HCT116 (cell line): ENCODE measurements at regions not wholly inside any gene's neighbourhood (a gene's known extent, or its start where the extent isn't known, plus 50 kb on each side); places are given as distances from the start of the nearest gene placed in this dataset.
A peak's percentile ranks its signal among the peaks of the same experiment; 100 is the strongest.

Experiments used
- ATAC-seq: fragments of 200-7000 bp; cut with Tn5 transposase; 2 replicates; pipeline ENCODE4 v1.9.1; 2020; ENCODE audit warnings: mild to moderate bottlenecking, moderate library complexity
- BruUV-seq: library from RNA; stranded (reverse); fragments of 400-500 nt; replicated peaks from 2 replicates; lab custom pipeline; 2021; lab: Mats Ljungman, UMichigan
- CTCF ChIA-PET: fragments of 300-600 bp; sonication (Branson Sonifier 250); formaldehyde crosslinking; loops from one replicate; lab custom pipeline; 2021; ENCODE audit warnings: antibody characterized with exemption; lab: Charles Lee
- POLR2A ChIA-PET: fragments of 300-600, 350-600 bp; sonication (Branson Sonifier 250); formaldehyde crosslinking; loops from one replicate; lab custom pipeline; 2021; ENCODE audit warnings: antibody characterized with exemption; lab: Charles Lee
- RAD21 ChIA-PET, 2 experiments: fragments of 300-600 bp; sonication (Branson Sonifier 250); formaldehyde crosslinking; loops; one replicate each; lab custom pipeline; 2023; ENCODE audit warnings: low total read pairs in 2 of 2; ENCODE audit not compliant: uncharacterized antibody in 2 of 2, unreplicated experiment in 2 of 2, low non-redundant PET in 1 of 2; lab: Charles Lee
- DNase-seq: peaks from one replicate; pipeline ENCODE4 v3.0.0-alpha.2; 2010; ENCODE audit warnings: low read depth, low spot score
- H2AFZ ChIP-seq: fragments of 200-600 bp; shearing (Covaris generic), sonication (generic); 2 replicates; pipeline ENCODE4 v1.6.1; 2017; ENCODE audit warnings: low read depth, mixed run types, mixed read lengths, antibody characterized with exemption, low read length; ENCODE audit not compliant: poor library complexity, severe bottlenecking
- H3K27ac ChIP-seq: 2 replicates; pipeline ENCODE4 v1.5.1; 2012; ENCODE audit warnings: low read depth, low read length
- H3K27me3 ChIP-seq: fragments of 200-600 bp; sonication (generic); 2 replicates; pipeline ENCODE4 v1.6.1; 2016; ENCODE audit warnings: mixed run types, low read length, mixed read lengths; ENCODE audit not compliant: insufficient read depth
- H3K36me3 ChIP-seq, 2 experiments: fragments of 200-500 bp in 1 of 2; fragments of 200-600 bp in 1 of 2; sonication (Bioruptor generic) in 1 of 2; sonication (generic) in 1 of 2; 2 replicates each; pipeline versions ENCODE4 v1.5.1 to v1.6.1; 2014 to 2016; ENCODE audit warnings: low read length in 2 of 2, inconsistent platforms in 1 of 2, mixed read lengths in 1 of 2, mixed run types in 1 of 2; ENCODE audit not compliant: insufficient read depth in 2 of 2, control insufficient read depth in 1 of 2
- H3K4me1 ChIP-seq, 2 experiments: fragments of 200-600 bp in 1 of 2; sonication (generic) in 1 of 2; 2 replicates each; pipeline versions ENCODE4 v1.5.1 to v1.6.1; 2012 to 2017; ENCODE audit warnings: low read length in 2 of 2, inconsistent platforms in 1 of 2, mild to moderate bottlenecking in 1 of 2, mixed read lengths in 1 of 2, mixed run types in 1 of 2, moderate library complexity in 1 of 2; ENCODE audit not compliant: insufficient read depth in 2 of 2, control insufficient read depth in 1 of 2
- H3K4me2 ChIP-seq: fragments of 200-600 bp; sonication (generic); 2 replicates; pipeline ENCODE4 v1.6.1; 2017; ENCODE audit warnings: mixed run types, low read length, mixed read lengths
- H3K4me3 ChIP-seq, 2 experiments: fragments of 200-600 bp in 1 of 2; sonication (generic) in 1 of 2; replicated peaks in 1 of 2; 2 replicates each; pipeline ENCODE4 v1.5.1; 2011 to 2016; ENCODE audit warnings: low read length in 2 of 2, control low read depth in 1 of 2, low read depth in 1 of 2, mild to moderate bottlenecking in 1 of 2, mixed read lengths in 1 of 2, mixed run types in 1 of 2
- H3K79me2 ChIP-seq: fragments of 200-600 bp; sonication (generic); 2 replicates; pipeline ENCODE4 v1.6.1; 2017; ENCODE audit warnings: mild to moderate bottlenecking, mixed run types, low read length, moderate library complexity, mixed read lengths; ENCODE audit not compliant: insufficient read depth
- H3K9ac ChIP-seq: fragments of 200-600 bp; sonication (generic); 2 replicates; pipeline ENCODE4 v1.6.1; 2016; ENCODE audit warnings: low read length, mixed read lengths
- H3K9me2 ChIP-seq: fragments of 200-600 bp; sonication (generic), shearing (Covaris generic); 2 replicates; pipeline ENCODE4 v1.6.1; 2017; ENCODE audit warnings: mixed run types, mild to moderate bottlenecking, moderate library complexity; ENCODE audit not compliant: insufficient read depth
- H3K9me3 ChIP-seq, 2 experiments: fragments of 200-500 bp in 1 of 2; fragments of 200-600 bp in 1 of 2; sonication (Bioruptor generic) in 1 of 2; sonication (generic) in 1 of 2; 2 replicates each; pipeline ENCODE4 v1.6.1; 2014 to 2017; ENCODE audit warnings: low read length in 2 of 2, mixed read lengths in 2 of 2, inconsistent platforms in 1 of 2, low read depth in 1 of 2, mild to moderate bottlenecking in 1 of 2, mixed run types in 1 of 2, moderate library complexity in 1 of 2; ENCODE audit not compliant: control insufficient read depth in 1 of 2, insufficient read depth in 1 of 2
- H4K20me1 ChIP-seq: fragments of 200-600 bp; sonication (generic), shearing (Covaris generic); 2 replicates; pipeline ENCODE4 v1.6.1; 2017; ENCODE audit warnings: mixed run types, mild to moderate bottlenecking, moderate library complexity; ENCODE audit not compliant: insufficient read depth
- CBX3 ChIP-seq: IDR thresholded peaks from 2 replicates; pipeline ENCODE4 v1.6.1; 2012; ENCODE audit warnings: low read depth
- EGR1 ChIP-seq: IDR thresholded peaks from 2 replicates; pipeline ENCODE4 v1.6.1; 2012; ENCODE audit warnings: low read depth
- EZH2phosphoT487 ChIP-seq: fragments of 200-600 bp; IDR thresholded peaks from 2 replicates; pipeline ENCODE4 v1.6.1; 2018; ENCODE audit warnings: antibody characterized with exemption, borderline replicate concordance
- FOSL1 ChIP-seq: IDR thresholded peaks from 2 replicates; pipeline ENCODE4 v1.6.1; 2012; ENCODE audit warnings: low read depth
- MAX ChIP-seq: IDR thresholded peaks from 2 replicates; pipeline ENCODE4 v1.6.1; 2012
- RAD21 ChIP-seq: IDR thresholded peaks from 2 replicates; pipeline ENCODE4 v1.6.1; 2012; ENCODE audit warnings: low read depth, mild to moderate bottlenecking
- SIN3A ChIP-seq: IDR thresholded peaks from 2 replicates; pipeline ENCODE4 v1.6.1; 2012; ENCODE audit warnings: low read depth
- TCF7L2 ChIP-seq: IDR thresholded peaks from 2 replicates; pipeline ENCODE4 v1.7.0; 2011; ENCODE audit warnings: borderline replicate concordance, inconsistent platforms; ENCODE audit not compliant: insufficient read depth, insufficient read length; ENCODE audit errors: extremely low read depth
- ZFX ChIP-seq: fragments of 450-650 bp; IDR thresholded peaks from 2 replicates; pipeline ENCODE4 v1.6.1; 2017
- intact Hi-C: fragments of 100-400 bp; cut with micrococcal nuclease; formaldehyde crosslinking; loops from 2 replicates; pipeline ENCODE4 v1.10.0; 2022
- TF ChIP-seq, protein P1 (sequence below), 3 experiments: fragments of 200-600 bp in 1 of 3; sonication (generic) in 1 of 3; IDR thresholded peaks in 2 of 3; conservative IDR thresholded peaks in 1 of 3; 2 replicates each; pipeline ENCODE4 v1.5.1; 2012 to 2017; ENCODE audit warnings: low read depth in 2 of 3, low read length in 2 of 3, antibody characterized with exemption in 1 of 3, borderline replicate concordance in 1 of 3, control low read depth in 1 of 3, mild to moderate bottlenecking in 1 of 3, mixed read lengths in 1 of 3, mixed run types in 1 of 3, moderate library complexity in 1 of 3; ENCODE audit not compliant: insufficient read depth in 1 of 3

GRCh38 chr6:87944541-87944954 lies 103.1 kb upstream of the SPACA1 start:
- no peaks in the 10 kb centered on the region for H4K20me1 ChIP-seq
- no peak overlapping the region for H3K4me2 ChIP-seq
- H3K9me3 ChIP-seq: no peaks in the 10 kb centered on the region
- ATAC-seq (peak; percentile 69; the same call in 1 of the 2 replicates), DNase-seq (no peak)
- intact Hi-C loops: no loop called here
- no peaks in the 10 kb centered on the region for H3K79me2 ChIP-seq
- no peaks in the 10 kb centered on the region for H3K9me2 ChIP-seq
- ChIA-PET RAD21 (no interaction called here), CTCF (interaction anchor here (1.1 kb wide), 1 partner anchor 14 kb away, joined by 3 read pairs; no protein-coding TSS in a partner anchor)
- BruUV-seq: no TSS peak
- H2AFZ ChIP-seq: no peak overlapping the region
- H3K27ac ChIP-seq: no peak overlapping the region
- no peak overlapping the region for H3K4me3 ChIP-seq
- no peaks in the 10 kb centered on the region for H3K4me1 ChIP-seq
- peaks cover 52% of the 10 kb centered on the region for H3K27me3 ChIP-seq
- TF ChIP-seq EGR1: no peak
- TF ChIP-seq FOSL1: no peak
- no peak for TF ChIP-seq TCF7L2
- no peak for TF ChIP-seq SIN3A
- TF ChIP-seq, protein P1, sequence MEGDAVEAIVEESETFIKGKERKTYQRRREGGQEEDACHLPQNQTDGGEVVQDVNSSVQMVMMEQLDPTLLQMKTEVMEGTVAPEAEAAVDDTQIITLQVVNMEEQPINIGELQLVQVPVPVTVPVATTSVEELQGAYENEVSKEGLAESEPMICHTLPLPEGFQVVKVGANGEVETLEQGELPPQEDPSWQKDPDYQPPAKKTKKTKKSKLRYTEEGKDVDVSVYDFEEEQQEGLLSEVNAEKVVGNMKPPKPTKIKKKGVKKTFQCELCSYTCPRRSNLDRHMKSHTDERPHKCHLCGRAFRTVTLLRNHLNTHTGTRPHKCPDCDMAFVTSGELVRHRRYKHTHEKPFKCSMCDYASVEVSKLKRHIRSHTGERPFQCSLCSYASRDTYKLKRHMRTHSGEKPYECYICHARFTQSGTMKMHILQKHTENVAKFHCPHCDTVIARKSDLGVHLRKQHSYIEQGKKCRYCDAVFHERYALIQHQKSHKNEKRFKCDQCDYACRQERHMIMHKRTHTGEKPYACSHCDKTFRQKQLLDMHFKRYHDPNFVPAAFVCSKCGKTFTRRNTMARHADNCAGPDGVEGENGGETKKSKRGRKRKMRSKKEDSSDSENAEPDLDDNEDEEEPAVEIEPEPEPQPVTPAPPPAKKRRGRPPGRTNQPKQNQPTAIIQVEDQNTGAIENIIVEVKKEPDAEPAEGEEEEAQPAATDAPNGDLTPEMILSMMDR (IDR thresholded peaks at IDR 0.05 in 2 of 3, conservative IDR thresholded peaks at IDR 0.05 in 1 of 3; ENCODE audit: borderline replicate concordance in 1 of 3, insufficient read depth in 1 of 3, low read depth in 2 of 3, low read length in 2 of 3): 0 out of 6 replicates have a peak, but pooled peaks of 1 of the 3 experiments have one; percentile 8
- TF ChIP-seq RAD21: peak; percentile 37
- TF ChIP-seq, all 23 proteins: peak for 2
- POLR2A ChIA-PET: no interaction called here
- Histone ChIP-seq H3K9ac (no peak overlapping the region), H3K36me3 (no peaks in the 10 kb centered on the region)

DNA sequence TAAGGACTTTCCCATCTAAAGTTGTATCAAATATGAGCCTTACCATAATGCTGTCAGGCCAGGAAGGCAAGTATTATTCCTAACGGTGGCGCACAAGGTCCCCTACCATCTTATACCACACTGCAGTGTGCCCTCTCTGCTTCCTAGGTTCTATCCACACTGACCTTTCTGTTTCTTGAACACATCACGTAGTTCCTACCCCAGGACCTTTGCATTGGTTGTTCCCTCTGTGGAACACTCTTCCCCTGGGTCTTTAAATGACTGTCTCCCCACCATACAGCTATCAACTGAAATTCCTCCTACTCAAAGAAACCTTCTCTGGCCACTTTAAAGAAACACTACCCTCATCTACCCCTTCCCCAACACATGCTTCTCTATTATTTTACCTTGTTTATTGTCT lies 104.5 kb upstream of the SPACA1 start:
- ChIA-PET POLR2A (no interaction called here), RAD21 (no interaction called here), CTCF (no interaction called here)
- no peaks in the 10 kb centered on the region for H3K4me1 ChIP-seq
- no peak overlapping the region for H3K27ac ChIP-seq
- no peak for ATAC-seq
- DNase-seq: no peak
- no peaks in the 10 kb centered on the region for H3K36me3 ChIP-seq
- no peak overlapping the region for H3K4me2 ChIP-seq
- H3K4me3 ChIP-seq: no peak overlapping the region
- H3K9me3 ChIP-seq: no peaks in the 10 kb centered on the region
- H3K9me2 ChIP-seq: no peaks in the 10 kb centered on the region
- no peak overlapping the region for H3K9ac ChIP-seq
- no peaks in the 10 kb centered on the region for H4K20me1 ChIP-seq
- no TSS peak for BruUV-seq
- no peaks in the 10 kb centered on the region for H3K79me2 ChIP-seq
- intact Hi-C loops: no loop called here
- no peak overlapping the region for H2AFZ ChIP-seq
- TF ChIP-seq, protein P1 (IDR thresholded peaks at IDR 0.05 in 2 of 3, conservative IDR thresholded peaks at IDR 0.05 in 1 of 3; ENCODE audit: borderline replicate concordance in 1 of 3, insufficient read depth in 1 of 3, low read depth in 2 of 3, low read length in 2 of 3): no peak
- TF ChIP-seq FOSL1 (no peak), EZH2phosphoT487 (no peak), ZFX (no peak), MAX (no peak), CBX3 (no peak)
- peaks cover 55% of the 10 kb centered on the region for H3K27me3 ChIP-seq
